HG03432 (cell line): ENCODE measurements at regions not wholly inside any gene's neighbourhood (a gene's known extent, or its start where the extent isn't known, plus 50 kb on each side); places are given as distances from the start of the nearest gene placed in this dataset.

Source experiments
- ATAC-seq: cut with Tn5 transposase; IDR thresholded peaks from one replicate; pipeline ENCODE4 v1.9.1; 2021; ENCODE audit warnings: mild to moderate bottlenecking, moderate library complexity; ENCODE audit not compliant: unreplicated experiment

DNA sequence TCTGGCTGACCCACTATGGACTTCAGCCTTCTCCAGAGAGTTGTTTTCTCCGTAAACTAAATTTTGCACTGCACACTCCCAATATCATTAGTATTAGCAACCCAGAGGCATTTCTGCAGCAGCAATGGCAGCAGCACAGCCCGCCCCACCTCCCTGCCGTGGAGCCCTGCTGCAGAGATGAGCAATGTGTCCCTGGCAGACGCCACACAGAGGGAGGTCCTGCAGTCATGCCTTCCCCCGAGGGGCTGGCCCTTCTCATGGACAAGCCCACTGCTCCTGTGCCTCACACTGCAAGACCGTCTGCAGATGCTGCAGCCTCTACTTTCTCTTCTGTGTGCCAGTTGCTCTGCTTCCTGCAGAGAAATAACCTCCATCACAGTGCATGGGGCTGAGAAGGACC lies 393.4 kb upstream of the MKI67 start:
- ATAC-seq = no peak

GRCh38 chr10:128520211-128520815 lies 394.1 kb upstream of the MKI67 start:
- no peak for ATAC-seq

- no peak for ATAC-seq
These were observed 396.5 kb upstream of the MKI67 start for GRCh38 chr10:128522551-128523308.

DNA sequence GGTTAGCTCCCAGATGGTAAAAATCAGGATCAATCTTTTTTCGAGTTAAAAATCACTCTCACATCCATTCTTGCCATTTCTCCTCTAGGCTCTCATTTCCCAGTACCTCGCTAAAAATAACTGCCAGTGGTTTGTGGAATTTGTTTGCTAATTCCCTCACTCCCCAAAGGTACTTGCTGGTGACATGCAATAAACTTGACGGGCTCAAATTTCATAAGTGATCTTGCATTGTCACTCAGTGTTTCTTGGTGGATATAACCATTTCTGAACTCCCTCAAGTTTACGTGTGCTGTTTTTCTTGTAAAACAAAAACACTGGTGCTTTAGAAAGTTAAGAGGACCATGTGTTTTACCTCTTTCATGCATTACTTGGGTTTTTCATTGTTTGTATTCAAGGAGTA lies 399.2 kb upstream of the MKI67 start:
- ATAC-seq = no peak

DNA sequence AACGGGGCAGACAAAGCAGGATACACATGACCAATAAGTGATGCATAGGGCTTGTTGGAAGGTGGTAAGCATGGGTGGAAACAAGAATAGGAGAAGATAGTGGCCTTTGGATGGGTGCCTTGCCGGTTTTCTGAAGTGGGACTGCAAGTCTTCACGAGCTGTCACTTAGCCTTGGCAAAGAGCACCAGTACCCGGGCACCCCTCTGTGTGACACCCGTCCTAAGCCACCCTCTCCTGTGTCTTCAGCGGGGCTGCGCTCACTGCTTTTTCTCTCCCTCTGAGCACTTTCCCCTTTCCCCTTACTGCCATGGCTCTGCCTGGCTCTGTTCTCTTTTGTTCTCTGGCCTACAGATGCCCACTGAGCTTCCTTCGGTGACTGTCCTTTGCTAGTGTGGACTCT lies 399.7 kb upstream of the MKI67 start:
- no peak for ATAC-seq

DNA sequence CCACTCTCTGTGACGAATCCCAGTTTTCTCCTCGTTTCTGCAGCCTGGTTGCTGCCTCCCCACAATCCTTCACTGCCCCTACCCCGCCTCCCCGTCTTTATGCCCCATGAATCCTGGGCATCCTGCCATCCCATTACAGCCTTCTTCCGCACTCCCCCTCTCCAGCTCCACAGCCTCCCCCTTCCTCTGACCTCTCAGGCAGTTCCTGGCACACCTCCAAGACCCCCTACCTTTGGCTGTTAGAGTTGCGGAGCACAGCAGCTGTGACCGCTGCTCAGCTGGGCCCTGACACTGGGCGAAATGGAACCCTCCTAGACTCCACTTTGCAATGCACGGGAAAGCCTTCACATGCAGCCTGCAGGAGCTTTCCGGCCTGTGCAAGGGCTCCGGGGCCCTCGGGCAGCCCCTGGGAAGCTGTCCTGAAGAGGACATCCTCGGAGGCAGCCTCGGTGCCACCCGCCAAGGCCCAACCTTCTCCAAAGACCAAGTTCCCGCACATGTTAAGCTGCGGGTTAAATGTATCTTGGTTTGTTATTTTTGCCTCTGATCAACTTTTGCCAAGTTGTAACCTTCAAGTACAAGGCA lies 400.7 kb upstream of the MKI67 start:
- no peak for ATAC-seq

GRCh38 chr10:128527711-128528110 lies 401.5 kb upstream of the MKI67 start:
- ATAC-seq = no peak

GRCh38 chr10:128528167-128528566 lies 401.9 kb upstream of the MKI67 start:
- no peak for ATAC-seq

GRCh38 chr10:128528781-128529180 lies 402.6 kb upstream of the MKI67 start:
- ATAC-seq = no peak

- no peak for ATAC-seq
These were observed 403.0 kb upstream of the MKI67 start for GRCh38 chr10:128529225-128529624.

DNA sequence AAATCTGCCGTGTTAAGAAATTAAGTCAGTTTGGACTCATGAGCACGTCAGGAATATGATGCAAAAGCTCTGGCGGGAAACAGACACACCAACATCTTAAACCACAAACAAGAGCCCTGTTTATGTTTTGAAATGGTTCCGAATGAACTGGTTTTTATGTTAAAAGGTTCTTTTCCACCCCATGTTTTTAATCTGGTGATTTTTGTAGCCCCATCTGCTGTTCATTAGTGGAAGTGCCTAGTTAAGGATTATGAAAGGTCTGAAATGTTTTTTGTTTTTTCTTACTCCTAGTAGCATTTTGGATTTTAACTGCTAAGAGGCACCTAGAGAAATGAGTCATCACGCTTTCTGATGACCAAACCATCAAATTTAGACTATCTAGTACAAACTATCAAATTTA lies 404.1 kb upstream of the MKI67 start:
- ATAC-seq = no peak

DNA sequence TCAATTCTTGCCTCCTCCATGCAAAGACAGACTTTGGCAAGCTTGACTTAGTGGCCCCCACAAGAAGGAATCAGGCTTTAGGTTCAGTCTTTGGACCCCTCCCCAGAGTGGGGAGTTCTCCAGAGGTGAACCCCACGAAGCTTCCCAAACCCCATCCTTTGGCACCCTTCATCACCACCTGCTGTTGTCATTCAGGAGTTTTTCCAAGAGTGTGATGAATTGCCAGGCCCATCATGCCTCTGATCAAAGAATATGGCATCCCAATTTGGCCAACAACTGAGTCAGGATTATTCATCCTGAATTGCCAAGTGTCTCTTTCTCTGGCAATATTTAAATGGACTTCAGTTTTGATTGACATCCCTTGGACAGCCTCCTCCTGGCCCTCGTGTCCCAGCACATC lies 404.7 kb upstream of the MKI67 start:
- no peak for ATAC-seq

GRCh38 chr10:128534686-128535085 lies 408.5 kb upstream of the MKI67 start:
- no peak for ATAC-seq

GRCh38 chr10:128536259-128536658 lies 410.0 kb upstream of the MKI67 start:
- ATAC-seq = no peak

DNA sequence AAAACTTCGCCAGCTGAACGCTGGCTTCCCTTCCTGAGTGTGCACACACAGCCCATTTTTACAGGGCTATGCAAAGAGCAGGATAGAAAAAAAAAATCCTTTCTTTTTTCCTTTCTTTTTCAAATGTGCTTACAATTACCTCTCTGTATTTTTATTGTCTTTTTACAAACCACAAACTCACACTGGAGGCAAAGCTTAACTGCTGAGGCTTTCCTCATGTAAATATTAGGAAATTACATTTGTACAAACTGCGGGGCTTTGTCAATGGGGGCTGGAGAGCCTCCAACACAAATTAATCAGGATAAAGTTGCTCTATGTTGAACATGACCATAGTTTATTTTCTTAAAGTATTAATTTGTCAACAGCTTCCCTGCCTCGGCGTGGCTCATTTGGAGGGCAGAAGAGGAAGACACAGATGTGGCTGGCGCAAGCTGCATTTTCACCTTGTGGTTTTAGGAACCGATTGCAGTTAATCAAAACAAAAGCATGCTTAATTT lies 411.7 kb upstream of the MKI67 start:
- no peak for ATAC-seq

- ATAC-seq = no peak
These were observed 412.4 kb upstream of the MKI67 start for GRCh38 chr10:128538671-128539070.

DNA sequence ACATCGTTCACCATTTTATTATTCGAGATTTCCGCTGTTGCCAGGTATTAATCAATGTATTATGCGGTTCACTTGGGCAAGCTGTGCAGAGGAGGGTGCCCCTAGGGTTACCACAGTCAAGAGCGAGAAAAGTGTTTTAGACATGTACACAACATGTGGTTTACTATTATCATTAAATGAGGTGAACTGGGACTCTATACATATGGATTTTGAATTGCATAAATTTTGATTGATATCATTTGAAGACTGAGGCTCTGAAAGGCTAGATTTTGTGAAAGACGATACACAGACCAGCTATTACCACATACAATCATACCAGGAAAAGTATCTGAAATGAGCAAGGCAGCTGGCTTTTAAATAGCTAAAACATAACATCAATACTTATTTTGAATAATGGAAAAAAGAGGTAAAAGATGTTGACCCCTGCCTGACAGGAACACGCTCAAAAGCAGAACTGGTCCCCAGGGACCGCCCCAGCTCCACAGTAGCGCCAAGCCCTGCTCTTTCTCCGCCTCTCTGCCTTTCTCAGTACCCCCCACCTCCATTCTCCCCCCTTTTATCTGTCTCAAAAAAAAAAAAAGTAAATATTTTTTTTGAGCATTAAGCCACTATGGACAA lies 413.4 kb upstream of the MKI67 start:
- ATAC-seq = no peak

DNA sequence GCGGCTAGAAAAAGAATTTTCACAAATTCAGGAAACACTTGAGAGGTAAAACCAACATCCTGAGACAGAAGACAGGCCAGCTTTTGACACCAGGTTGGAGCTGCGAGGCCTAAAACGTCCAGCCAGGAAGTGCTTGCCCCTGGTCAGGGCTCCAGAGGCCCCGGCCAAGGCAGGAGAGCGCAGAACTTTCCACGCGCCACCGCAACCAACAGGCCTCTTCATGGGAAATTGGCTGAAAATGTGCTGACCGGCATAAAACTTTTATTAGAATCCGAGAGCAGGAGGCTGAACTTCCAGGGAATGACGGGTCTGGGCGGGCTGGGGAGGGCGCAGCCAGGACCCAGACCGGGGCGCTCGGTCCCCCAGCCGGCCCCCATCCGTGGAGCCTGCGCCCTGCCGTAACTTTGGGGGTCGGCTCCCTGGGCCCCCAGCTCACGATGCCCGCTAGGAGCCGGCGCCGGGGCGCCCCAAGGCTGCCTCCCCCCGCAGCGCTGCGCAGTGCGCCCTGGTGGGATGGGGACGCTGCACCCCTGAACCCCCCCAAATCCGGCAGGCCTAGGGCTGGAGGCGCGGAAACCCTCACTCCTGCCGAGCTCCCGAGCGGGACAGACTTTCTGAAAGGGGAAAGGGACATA lies 414.0 kb upstream of the MKI67 start:
- no peak for ATAC-seq

DNA sequence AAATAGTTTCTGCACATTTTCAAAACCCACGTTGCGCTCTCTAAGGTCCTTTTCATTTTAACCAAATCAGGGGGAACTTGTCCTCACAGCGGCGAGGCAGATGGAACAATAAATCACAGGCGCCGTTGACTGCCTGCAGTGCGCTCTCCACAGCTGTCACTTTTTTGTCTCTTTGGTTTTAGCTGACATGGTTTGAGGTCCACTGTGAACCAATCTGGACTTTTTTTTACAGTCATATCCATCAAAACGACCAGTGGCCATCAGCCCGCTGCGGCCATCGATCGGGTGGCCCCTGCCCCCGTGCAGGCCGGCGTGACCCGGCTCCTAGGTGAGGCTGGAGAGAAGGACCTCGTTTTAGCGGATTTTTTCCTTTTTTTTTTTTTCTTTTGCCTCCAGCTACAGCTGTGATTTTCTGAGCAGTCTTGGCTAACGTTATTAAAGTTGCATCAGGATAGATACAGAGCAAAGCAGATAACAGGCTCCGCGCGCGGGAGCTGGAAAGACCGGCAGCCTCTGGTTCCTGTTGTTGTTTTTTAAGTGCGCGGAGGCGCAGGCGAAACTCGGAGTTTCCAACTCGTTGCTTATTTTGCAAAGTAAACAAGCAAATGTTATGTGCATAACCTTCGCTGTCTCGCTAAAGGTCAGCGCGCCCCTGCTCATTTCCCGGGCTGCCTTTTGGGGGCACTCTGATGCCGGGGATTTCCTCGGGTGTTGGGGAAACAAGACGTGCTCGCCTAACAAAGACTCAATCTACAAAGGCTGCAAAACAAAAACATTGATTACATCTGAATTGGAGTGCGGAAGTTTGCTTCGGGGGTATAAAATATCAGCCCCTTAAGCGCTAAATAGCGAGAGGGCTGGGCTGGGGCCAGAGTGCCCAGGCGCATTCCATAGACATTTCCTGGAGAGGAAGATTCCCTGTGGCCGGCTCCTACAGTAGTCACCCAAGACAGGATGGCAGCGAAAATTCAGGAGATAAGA lies 414.8 kb upstream of the MKI67 start:
- no peak for ATAC-seq

DNA sequence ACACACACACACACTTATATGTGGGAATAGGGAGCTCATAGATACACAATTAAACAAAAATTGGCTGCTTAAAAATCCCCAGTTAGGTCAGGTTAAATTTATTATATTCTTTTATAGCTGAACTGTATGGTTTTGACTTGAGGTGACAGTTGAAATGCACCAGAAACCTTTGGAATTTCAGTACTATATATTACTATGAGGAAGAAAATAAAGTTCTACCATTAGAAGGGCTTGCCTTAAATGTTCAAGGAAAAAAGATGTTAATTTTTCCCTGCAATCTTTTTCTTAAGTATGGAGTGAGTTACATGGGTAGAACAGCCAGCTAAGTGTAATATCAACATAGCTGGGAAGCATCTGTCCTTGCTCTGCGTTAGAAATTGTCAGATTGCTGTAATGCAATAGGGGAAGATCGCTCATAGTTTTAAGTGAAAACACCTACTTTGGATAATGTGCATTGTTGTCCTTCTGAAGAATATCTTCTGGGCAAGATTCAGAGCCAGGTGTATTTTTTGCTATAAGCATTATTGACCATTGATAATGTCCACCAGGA lies 415.8 kb upstream of the MKI67 start:
- no peak for ATAC-seq
